IMR-90 (cell line): ENCODE measurements at regions not wholly inside any gene's neighbourhood (a gene's known extent, or its start where the extent isn't known, plus 50 kb on each side); places are given as distances from the start of the nearest gene placed in this dataset.

Experiments used
- ATAC-seq: fragments of 200-7000 bp; cut with Tn5 transposase; 2 replicates; pipeline ENCODE4 v1.9.1; 2020; ENCODE audit warnings: low read depth, mild to moderate bottlenecking, moderate library complexity
- BruUV-seq: library from RNA; stranded (reverse); fragments of 400-500 nt; replicated peaks from 2 replicates; lab custom pipeline; 2021; lab: Mats Ljungman, UMichigan
- CTCF ChIA-PET: fragments of 300-600 bp; formaldehyde crosslinking; extraction: SDS; loops from one replicate; lab custom pipeline; 2021; ENCODE audit warnings: antibody characterized with exemption; lab: Yijun Ruan, JAX
- POLR2A ChIA-PET: fragments of 300-600 bp; sonication (Branson Sonifier 250); formaldehyde crosslinking; loops from one replicate; lab custom pipeline; 2022; ENCODE audit warnings: antibody characterized with exemption; ENCODE audit not compliant: unreplicated experiment; lab: Charles Lee
- DNase-seq: peaks from one replicate; pipeline ENCODE4 v3.0.0; 2013
- H2AFZ ChIP-seq: replicated peaks from 2 replicates; pipeline ENCODE3; 2013; ENCODE audit warnings: low read length, mild to moderate bottlenecking; ENCODE audit not compliant: poor library complexity
- H2AK5ac ChIP-seq: 2 replicates; pipeline ENCODE4 v1.6.1; 2013; ENCODE audit warnings: low read depth, low read length, inconsistent platforms
- H2AK9ac ChIP-seq: replicated peaks from 2 replicates; pipeline ENCODE3; 2013; ENCODE audit warnings: mild to moderate bottlenecking, low read depth, low read length, moderate library complexity; ENCODE audit not compliant: poor library complexity
- H2BK120ac ChIP-seq: 2 replicates; pipeline ENCODE4 v1.6.1; 2013; ENCODE audit warnings: low read depth, low read length, inconsistent platforms
- H2BK15ac ChIP-seq: 3 replicates; pipeline ENCODE4 v1.6.1; 2013; ENCODE audit warnings: low read depth, low read length, inconsistent platforms
- H2BK20ac ChIP-seq: 2 replicates; pipeline ENCODE4 v1.6.1; 2013; ENCODE audit warnings: low read depth, mild to moderate bottlenecking, inconsistent platforms, low read length, moderate library complexity
- H2BK5ac ChIP-seq: 2 replicates; pipeline ENCODE4 v1.6.1; 2013; ENCODE audit warnings: mild to moderate bottlenecking, low read depth, low read length, inconsistent platforms; ENCODE audit not compliant: poor library complexity, severe bottlenecking
- H3K14ac ChIP-seq: replicated peaks from 2 replicates; pipeline ENCODE4 v1.6.1; 2013; ENCODE audit warnings: low read depth, low read length, inconsistent platforms
- H3K18ac ChIP-seq: 2 replicates; pipeline ENCODE4 v1.6.1; 2013; ENCODE audit warnings: low read depth, low read length, control low read depth
- H3K23ac ChIP-seq: 2 replicates; pipeline ENCODE4 v1.6.1; 2013; ENCODE audit warnings: low read depth, low read length, inconsistent platforms
- H3K27ac ChIP-seq: 2 replicates; pipeline ENCODE4 v1.5.1; 2013; ENCODE audit warnings: mild to moderate bottlenecking, control low read depth, low read length; ENCODE audit not compliant: insufficient read depth
- H3K27me3 ChIP-seq: 2 replicates; pipeline ENCODE4 v1.6.1; 2013; ENCODE audit warnings: low read length; ENCODE audit not compliant: control insufficient read depth, insufficient read depth
- H3K36me3 ChIP-seq: 2 replicates; pipeline ENCODE4 v1.6.1; 2013; ENCODE audit warnings: low read length, mixed read lengths; ENCODE audit not compliant: control insufficient read depth, insufficient read depth
- H3K4ac ChIP-seq: 2 replicates; pipeline ENCODE4 v1.6.1; 2013; ENCODE audit warnings: low read depth, low read length, inconsistent platforms
- H3K4me1 ChIP-seq: 2 replicates; pipeline ENCODE4 v1.6.1; 2013; ENCODE audit warnings: low read length, mixed read lengths; ENCODE audit not compliant: control insufficient read depth, insufficient read depth
- H3K4me2 ChIP-seq: 2 replicates; pipeline ENCODE4 v1.6.1; 2013; ENCODE audit warnings: low read depth, mild to moderate bottlenecking, control low read depth, low read length, moderate library complexity
- H3K4me3 ChIP-seq: 2 replicates; pipeline ENCODE4 v1.5.1; 2013; ENCODE audit warnings: low read depth, mild to moderate bottlenecking, control low read depth, low read length, moderate library complexity; ENCODE audit not compliant: insufficient read depth
- H3K56ac ChIP-seq: 2 replicates; pipeline ENCODE4 v1.6.1; 2013; ENCODE audit warnings: low read length, inconsistent platforms; ENCODE audit not compliant: insufficient read depth; ENCODE audit errors: extremely low read depth
- H3K79me1 ChIP-seq, 2 experiments: 2 replicates each; pipeline ENCODE4 v1.6.1; 2013; ENCODE audit warnings: low read length in 2 of 2, inconsistent platforms in 1 of 2, low read depth in 1 of 2
- H3K9ac ChIP-seq: 2 replicates; pipeline ENCODE4 v1.6.1; 2013; ENCODE audit warnings: low read depth, low read length, control low read depth
- H3K9me1 ChIP-seq: 2 replicates; pipeline ENCODE4 v1.6.1; 2013; ENCODE audit warnings: low read length, inconsistent platforms; ENCODE audit not compliant: insufficient read depth
- H3K9me3 ChIP-seq: 2 replicates; pipeline ENCODE4 v1.6.1; 2013; ENCODE audit warnings: low read length; ENCODE audit not compliant: control insufficient read depth, insufficient read depth
- H4K20me1 ChIP-seq: 2 replicates; pipeline ENCODE4 v1.6.1; 2013; ENCODE audit warnings: low read length, inconsistent platforms; ENCODE audit not compliant: insufficient read depth
- H4K5ac ChIP-seq: 2 replicates; pipeline ENCODE4 v1.6.1; 2013; ENCODE audit warnings: mild to moderate bottlenecking, low read depth, low read length, control low read depth
- H4K8ac ChIP-seq, 2 experiments: 2 replicates each; pipeline ENCODE4 v1.6.1; 2013; ENCODE audit warnings: low read depth in 2 of 2, low read length in 2 of 2, control low read depth in 1 of 2, inconsistent platforms in 1 of 2
- H4K91ac ChIP-seq: 2 replicates; pipeline ENCODE4 v1.6.1; 2013; ENCODE audit warnings: low read depth, low read length, inconsistent platforms; ENCODE audit not compliant: insufficient read depth
- MXI1 ChIP-seq: IDR thresholded peaks from 2 replicates; pipeline ENCODE4 v1.6.1; 2012; ENCODE audit warnings: low read depth, mild to moderate bottlenecking, low read length, moderate library complexity, borderline replicate concordance
- WGBS, 2 experiments: methylation state at CpG; one replicate each; pipeline versions ENCODE4 v1.1.5 to v1.1.7; 2013; ENCODE audit warnings: missing lambda C conversion rate in 2 of 2; ENCODE audit not compliant: insufficient read length in 1 of 2; ENCODE audit errors: extremely low coverage in 2 of 2; 5-methylcytosine and 5-hydroxymethylcytosine counted together
- dilution Hi-C: fragments of 300-500 bp; cut with HindIII; formaldehyde crosslinking; loops from one replicate; pipeline ENCODE4 v1.14.3; 2018; ENCODE audit warnings: low sequenced_read_pairs; ENCODE audit not compliant: unreplicated experiment
- in situ Hi-C: fragments of 300-500 bp; cut with MboI; formaldehyde crosslinking; loops from 3 replicates; pipeline ENCODE4 v1.14.3; 2019; ENCODE audit warnings: low sequenced_read_pairs, inconsistent platforms, mixed read lengths
- intact Hi-C: fragments of 100-400 bp; cut with micrococcal nuclease; formaldehyde crosslinking; loops from 2 replicates; pipeline ENCODE4 v1.10.0; 2022

GRCh38 chr18:65346086-65346485 lies 404.7 kb upstream of the CDH7 start:
- Histone ChIP-seq H3K4me3 (no peak overlapping the region), H3K79me1 (no peaks in the 10 kb centered on the region), H2AK5ac (no peak overlapping the region), H3K14ac (no peak overlapping the region), H2AFZ (no peak overlapping the region), H3K56ac (no peak overlapping the region), H2BK5ac (no peak overlapping the region), H2BK20ac (no peak overlapping the region), H3K4me1 (no peaks in the 10 kb centered on the region), H4K5ac (no peak overlapping the region), H3K9ac (no peak overlapping the region), H2BK15ac (no peak overlapping the region), H2AK9ac (no peak overlapping the region), H3K23ac (no peak overlapping the region), H3K27me3 (no peaks in the 10 kb centered on the region), H3K9me1 (no peaks in the 10 kb centered on the region), H3K9me3 (peaks cover 6% of the 10 kb centered on the region; the same call in 1 of the 2 replicates), H4K20me1 (no peaks in the 10 kb centered on the region), H3K18ac (no peak overlapping the region), H3K4me2 (no peak overlapping the region), H4K91ac (no peak overlapping the region), H2BK120ac (no peak overlapping the region), H3K36me3 (no peaks in the 10 kb centered on the region), H4K8ac (no peak overlapping the region), H3K4ac (no peak overlapping the region), H3K27ac (no peak overlapping the region)
- no peak for TF ChIP-seq MXI1
- DNase-seq = no peak
- dilution Hi-C loops = no loop called here
- 19% methylated on average over 2 of the region's 3 CpGs; no CpG with 5 or more reads in 1 of the 2 experiments for WGBS, 2 experiments
- ChIA-PET POLR2A (no interaction called here), CTCF (no interaction called here)
- no TSS peak for BruUV-seq
- intact Hi-C loops = no loop called here
- no peak for ATAC-seq
- in situ Hi-C loops = no loop called here
